ENCODE measurements at regions not wholly inside any gene's neighbourhood (a gene's known extent, or its start where the extent isn't known, plus 50 kb on each side); places are given as distances from the start of the nearest gene placed in this dataset.

DNA sequence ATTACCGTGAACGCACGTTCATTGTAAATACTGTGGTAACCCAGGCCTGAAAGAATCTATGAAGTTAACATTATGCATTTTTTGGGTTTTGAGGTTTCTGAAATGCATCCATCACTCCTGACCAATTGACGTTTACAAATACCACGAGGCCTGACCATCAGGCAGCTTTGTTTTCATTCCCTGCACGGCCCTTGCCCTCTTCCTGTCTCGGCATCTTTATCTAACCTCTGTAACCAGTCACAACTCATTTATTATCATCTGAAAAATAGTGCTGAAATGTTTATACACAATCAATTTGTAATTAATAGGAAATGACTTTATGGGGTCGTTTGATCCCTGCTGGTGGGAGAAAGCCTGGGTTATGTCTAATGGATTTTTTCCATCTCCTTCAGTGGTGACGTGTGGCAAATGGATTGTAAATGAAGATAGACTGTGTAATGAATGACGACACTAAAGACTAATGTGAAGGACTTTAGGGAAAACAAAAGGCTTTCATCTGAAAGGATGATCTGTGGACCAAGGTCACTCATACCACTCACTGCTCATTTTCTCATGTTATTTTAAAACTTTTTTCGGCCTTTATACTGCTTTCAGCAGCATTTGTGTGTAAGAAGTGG lies 102.7 kb upstream of the SORBS2 start (continued):
- TF ChIP-seq PBX3 (CRISPR knock-in tag; IDR thresholded peaks at IDR 0.05) (no peak), GLI4 (tag by site-specific recombination; IDR thresholded peaks at IDR 0.05) (no peak), ZNF26 (tag by site-specific recombination; IDR thresholded peaks at IDR 0.05) (no peak), ZBTB7A (tag by site-specific recombination; IDR thresholded peaks at IDR 0.05; ENCODE audit: low read depth) (no peak), ZNF624 (tag by site-specific recombination; IDR thresholded peaks at IDR 0.05) (no peak), ZNF792 (tag by site-specific recombination; IDR thresholded peaks at IDR 0.05) (no peak), ZBTB26 (tag by site-specific recombination; optimal IDR thresholded peaks at IDR 0.05) (no peak), ZNF529 (tag by site-specific recombination; IDR thresholded peaks at IDR 0.05; ENCODE audit: insufficient replicate concordance) (no peak), ZNF121 (tag by site-specific recombination; IDR thresholded peaks at IDR 0.05) (no peak), ZSCAN4 (tag by site-specific recombination; IDR thresholded peaks at IDR 0.05) (peak; percentile 71), ZNF302 (tag by site-specific recombination; IDR thresholded peaks at IDR 0.05; ENCODE audit: low read depth) (no peak), MZF1 (tag by site-specific recombination; IDR thresholded peaks at IDR 0.05; ENCODE audit: borderline replicate concordance) (no peak), GLIS1 (tag by site-specific recombination; IDR thresholded peaks at IDR 0.05) (peak; percentile 80), ZBTB1 (tag by site-specific recombination; IDR thresholded peaks at IDR 0.05) (peak; percentile 31; the same call in 1 of the 2 replicates), ZNF785 (tag by site-specific recombination; IDR thresholded peaks at IDR 0.05) (no peak), WT1 (tag by site-specific recombination; IDR thresholded peaks at IDR 0.05) (peak; percentile 95), ZNF133 (tag by site-specific recombination; IDR thresholded peaks at IDR 0.05) (no peak), KLF1 (tag by site-specific recombination; IDR thresholded peaks at IDR 0.05) (no peak), ZNF610 (tag by site-specific recombination; IDR thresholded peaks at IDR 0.05; ENCODE audit: borderline replicate concordance) (no peak), ZNF645 (tag by site-specific recombination; IDR thresholded peaks at IDR 0.05) (peak; percentile 90; the same call in 1 of the 2 replicates), ZNF292 (tag by site-specific recombination; IDR thresholded peaks at IDR 0.05; ENCODE audit: borderline replicate concordance, low read depth) (no peak), ZNF626 (tag by site-specific recombination; IDR thresholded peaks at IDR 0.05) (no peak), ZNF311 (tag by site-specific recombination; IDR thresholded peaks at IDR 0.05; ENCODE audit: borderline replicate concordance) (no peak), TRIM28 (IDR thresholded peaks at IDR 0.05; ENCODE audit: borderline replicate concordance, low read length) (peak; percentile 39; the same call in 1 of the 2 replicates), ZNF175 (tag by site-specific recombination; IDR thresholded peaks at IDR 0.05) (no peak), ZNF132 (tag by site-specific recombination; IDR thresholded peaks at IDR 0.05; ENCODE audit: borderline replicate concordance) (no peak), ZBTB21 (tag by site-specific recombination; IDR thresholded peaks at IDR 0.05) (peak; percentile 85), ZNF404 (tag by site-specific recombination; IDR thresholded peaks at IDR 0.05) (no peak)
- TF ChIP-seq, protein P1, sequence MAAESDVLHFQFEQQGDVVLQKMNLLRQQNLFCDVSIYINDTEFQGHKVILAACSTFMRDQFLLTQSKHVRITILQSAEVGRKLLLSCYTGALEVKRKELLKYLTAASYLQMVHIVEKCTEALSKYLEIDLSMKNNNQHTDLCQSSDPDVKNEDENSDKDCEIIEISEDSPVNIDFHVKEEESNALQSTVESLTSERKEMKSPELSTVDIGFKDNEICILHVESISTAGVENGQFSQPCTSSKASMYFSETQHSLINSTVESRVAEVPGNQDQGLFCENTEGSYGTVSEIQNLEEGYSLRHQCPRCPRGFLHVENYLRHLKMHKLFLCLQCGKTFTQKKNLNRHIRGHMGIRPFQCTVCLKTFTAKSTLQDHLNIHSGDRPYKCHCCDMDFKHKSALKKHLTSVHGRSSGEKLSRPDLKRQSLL (tag by site-specific recombination; IDR thresholded peaks at IDR 0.05) = no peak
- TF ChIP-seq, protein P2, sequence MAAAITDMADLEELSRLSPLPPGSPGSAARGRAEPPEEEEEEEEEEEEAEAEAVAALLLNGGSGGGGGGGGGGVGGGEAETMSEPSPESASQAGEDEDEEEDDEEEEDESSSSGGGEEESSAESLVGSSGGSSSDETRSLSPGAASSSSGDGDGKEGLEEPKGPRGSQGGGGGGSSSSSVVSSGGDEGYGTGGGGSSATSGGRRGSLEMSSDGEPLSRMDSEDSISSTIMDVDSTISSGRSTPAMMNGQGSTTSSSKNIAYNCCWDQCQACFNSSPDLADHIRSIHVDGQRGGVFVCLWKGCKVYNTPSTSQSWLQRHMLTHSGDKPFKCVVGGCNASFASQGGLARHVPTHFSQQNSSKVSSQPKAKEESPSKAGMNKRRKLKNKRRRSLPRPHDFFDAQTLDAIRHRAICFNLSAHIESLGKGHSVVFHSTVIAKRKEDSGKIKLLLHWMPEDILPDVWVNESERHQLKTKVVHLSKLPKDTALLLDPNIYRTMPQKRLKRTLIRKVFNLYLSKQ (tag by site-specific recombination; IDR thresholded peaks at IDR 0.05; ENCODE audit: borderline replicate concordance) = no peak
- TF ChIP-seq, protein P3, sequence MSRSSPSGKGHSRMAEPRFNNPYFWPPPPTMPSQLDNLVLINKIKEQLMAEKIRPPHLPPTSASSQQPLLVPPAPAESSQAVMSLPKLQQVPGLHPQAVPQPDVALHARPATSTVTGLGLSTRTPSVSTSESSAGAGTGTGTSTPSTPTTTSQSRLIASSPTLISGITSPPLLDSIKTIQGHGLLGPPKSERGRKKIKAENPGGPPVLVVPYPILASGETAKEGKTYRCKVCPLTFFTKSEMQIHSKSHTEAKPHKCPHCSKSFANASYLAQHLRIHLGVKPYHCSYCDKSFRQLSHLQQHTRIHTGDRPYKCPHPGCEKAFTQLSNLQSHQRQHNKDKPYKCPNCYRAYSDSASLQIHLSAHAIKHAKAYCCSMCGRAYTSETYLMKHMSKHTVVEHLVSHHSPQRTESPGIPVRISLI (tag by site-specific recombination; IDR thresholded peaks at IDR 0.05) = peak; percentile 99
